Activated T-cell treated with anti-CD3 and anti-CD28 coated beads for 48 hours (primary cell): ENCODE measurements at regions not wholly inside any gene's neighbourhood (a gene's known extent, or its start where the extent isn't known, plus 50 kb on each side); places are given as distances from the start of the nearest gene placed in this dataset.
A peak's percentile ranks its signal among the peaks of the same experiment; 100 is the strongest.
"Not testable (repeated sequence)": the region's sequence is repeated elsewhere in the genome, so short reads cannot be mapped to it uniquely, and the experiment has no call there.

Experiments used
- DNase-seq: peaks from one replicate; pipeline ENCODE4 v3.0.0-alpha.2; 2020; ENCODE audit warnings: low read depth

DNA sequence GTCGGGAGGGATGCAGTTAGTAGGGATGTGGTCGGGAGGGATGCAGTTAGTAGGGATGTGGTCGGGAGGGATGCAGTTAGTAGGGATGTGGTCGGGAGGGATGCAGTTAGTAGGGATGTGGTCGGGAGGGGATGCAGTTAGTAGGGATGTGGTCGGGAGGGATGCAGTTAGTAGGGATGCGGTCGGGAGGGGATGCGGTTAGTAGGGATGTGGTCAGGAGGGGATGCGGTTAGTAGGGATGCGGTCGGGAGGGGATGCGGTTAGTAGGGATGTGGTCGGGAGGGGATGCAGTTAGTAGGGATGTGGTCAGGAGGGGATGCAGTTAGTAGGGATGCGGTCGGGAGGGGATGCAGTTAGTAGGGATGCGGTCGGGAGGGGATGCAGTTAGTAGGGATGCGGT lies 96.2 kb downstream of the BDH1 start:
- DNase-seq = not testable (repeated sequence)

DNA sequence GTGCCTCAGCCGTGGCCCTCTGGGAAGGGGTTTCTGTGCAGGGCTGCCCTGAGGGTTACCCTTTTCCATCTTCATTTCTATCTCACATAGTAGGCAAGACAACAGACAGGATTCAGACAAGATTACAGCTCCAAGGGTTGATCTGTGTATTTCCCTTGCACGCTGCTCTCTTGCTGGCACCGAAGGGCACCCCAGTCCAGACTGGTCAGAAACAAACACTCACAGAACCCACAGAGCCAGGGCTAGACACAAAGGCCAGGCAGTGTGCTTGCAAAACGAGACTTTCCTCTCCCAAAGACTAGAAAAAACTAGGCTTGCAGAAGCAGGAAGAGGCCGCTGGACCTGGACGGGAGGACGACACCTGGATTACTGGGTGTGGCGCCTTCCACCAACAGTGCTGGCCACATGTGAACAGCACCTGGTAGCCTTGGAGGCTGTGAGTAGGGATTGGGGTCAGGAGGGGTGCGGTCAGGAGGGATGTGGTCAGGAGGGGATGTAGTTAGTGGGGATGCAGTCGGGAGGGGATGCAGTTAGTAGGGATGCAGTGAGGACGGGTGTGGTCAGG lies 96.8 kb downstream of the BDH1 start:
- DNase-seq = no peak

DNA sequence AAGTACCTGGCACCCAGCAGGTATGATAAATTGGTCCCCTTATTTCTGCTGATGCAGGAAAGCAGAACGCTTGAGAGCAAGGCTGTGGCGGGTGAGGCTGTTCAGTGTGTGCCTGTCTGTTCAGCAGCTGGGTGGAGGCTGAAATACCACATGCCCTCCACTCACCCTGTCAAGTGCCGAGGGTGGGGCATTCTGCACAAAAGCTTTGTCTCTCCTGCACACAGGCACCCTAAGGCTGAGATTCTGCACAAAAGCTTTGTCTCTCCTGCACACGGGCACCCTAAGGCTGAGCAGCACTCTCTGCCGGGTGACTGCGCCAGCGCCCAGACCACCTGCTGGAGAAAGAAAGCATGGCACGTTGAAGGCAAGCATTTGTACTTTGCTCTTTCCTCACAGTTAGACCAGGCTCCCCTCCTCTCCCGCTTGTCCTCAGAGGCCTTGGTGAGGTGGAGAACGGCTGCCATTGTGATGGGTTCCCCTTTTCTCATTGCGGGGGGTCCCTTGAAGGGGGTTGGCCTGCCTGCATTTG lies 97.5 kb downstream of the BDH1 start:
- DNase-seq = no peak

DNA sequence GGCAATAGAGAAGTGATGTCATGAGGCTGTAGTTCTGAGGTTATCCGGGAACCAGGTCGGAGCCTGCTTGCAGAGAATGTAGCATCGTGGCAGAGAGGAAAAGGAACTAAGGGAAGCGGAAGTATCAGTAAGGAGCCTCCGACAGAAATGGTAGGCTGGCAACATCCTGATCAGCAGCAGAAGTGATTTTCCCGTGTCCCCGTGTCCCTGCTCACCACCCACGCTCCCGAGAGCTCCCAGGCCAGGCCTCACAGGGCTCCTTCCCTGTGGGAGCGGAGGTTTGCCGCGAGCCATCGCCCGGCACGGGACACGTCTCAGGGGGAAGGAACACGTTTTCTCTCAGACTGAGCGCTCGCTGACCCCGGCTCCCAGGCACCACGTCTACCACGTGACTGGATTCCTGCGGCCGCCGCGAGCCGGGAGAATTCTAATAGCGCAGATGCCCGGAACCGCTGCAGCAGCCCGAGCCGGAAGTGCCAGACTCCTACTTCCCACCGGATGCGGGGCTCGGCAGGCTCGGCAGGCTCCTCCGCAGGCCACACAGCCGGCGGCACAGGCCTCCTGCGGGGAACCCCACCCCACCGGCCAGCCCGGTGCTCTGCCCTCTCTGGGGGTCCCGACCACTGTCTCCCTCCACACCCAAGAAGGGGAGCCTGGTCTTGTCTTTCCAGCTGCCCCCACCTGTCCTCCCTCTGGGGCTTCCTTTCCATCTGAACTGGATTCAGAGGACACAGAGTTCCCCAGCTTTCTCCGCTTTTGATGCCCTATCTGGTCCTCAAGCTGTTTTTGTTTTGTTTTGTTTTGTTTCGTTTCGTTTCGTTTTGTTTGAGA lies 99.3 kb downstream of the BDH1 start:
- DNase-seq = peak; percentile 50

DNA sequence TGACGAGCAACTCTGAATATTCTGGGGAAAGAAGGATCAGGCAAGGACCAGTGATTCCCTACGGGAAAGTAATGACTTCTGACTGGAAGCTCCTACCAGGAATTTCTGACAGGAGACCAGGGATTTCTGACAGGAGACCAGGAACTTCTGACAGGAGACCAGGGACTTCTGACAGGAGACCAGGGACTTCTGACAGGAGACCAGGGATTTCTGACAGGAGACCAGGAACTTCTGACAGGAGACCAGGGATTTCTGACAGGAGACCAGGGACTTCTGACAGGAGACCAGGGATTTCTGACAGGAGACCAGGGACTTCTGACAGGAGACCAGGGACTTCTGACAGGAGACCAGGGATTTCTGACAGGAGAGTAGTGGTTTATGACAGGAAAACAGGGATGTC lies 100.9 kb downstream of the BDH1 start:
- not testable (repeated sequence) for DNase-seq

DNA sequence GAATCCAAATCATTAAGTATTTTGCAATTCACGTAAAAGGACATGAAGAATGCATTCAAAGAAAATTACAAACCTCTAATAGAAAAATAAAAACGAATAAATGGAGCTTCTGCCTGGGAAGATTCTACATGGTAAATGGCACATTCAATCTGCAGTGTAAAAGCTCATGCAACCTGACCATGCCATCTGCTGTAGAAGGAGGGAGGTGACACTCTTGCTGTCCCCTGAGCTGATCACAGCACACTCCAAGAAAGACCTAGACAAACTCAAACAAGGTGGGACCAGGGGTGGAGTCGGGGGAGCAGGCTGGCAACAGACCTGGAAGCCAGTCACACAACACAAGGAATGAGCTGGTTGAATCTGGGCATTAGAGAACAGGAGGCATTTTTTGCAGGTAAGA lies 101.8 kb downstream of the BDH1 start:
- DNase-seq = no peak

DNA sequence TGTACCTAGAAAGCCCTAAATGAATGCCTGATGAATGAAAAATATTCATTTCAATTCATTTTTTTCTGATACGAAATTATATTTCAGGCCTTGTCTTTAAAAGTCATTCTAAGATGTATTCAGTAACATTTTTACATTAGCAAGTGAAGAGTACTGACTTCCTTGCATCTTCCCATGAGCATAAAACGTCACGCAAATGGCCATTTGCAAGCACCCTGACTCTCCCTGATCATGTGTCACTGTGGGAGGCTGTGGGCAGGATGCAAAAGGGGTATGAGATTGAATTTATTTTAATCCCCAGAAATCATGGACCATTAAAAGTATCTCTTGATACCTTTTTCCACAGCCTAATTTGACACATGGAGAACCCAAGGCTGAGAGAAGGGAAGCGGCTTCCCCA lies 105.0 kb downstream of the BDH1 start:
- DNase-seq = no peak

DNA sequence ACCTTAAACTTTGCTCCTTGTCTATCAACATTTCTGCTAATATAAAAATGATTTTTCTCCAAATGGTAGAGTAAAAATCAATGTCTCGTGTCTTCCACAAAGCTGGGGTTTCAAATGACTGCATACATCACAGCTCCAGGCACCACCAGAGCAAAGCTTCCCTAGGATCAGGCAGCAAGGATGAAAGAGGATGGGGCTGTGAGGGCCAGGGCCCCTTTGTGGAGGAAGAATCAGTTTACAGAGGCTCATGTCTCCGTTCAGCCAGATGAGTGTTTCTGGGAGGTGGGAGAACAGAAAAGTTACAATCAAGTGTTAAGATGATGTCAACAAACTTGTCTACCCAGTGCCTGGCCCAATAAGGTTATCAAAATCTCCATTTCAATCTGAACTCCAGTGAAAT lies 105.5 kb downstream of the BDH1 start:
- DNase-seq = no peak

DNA sequence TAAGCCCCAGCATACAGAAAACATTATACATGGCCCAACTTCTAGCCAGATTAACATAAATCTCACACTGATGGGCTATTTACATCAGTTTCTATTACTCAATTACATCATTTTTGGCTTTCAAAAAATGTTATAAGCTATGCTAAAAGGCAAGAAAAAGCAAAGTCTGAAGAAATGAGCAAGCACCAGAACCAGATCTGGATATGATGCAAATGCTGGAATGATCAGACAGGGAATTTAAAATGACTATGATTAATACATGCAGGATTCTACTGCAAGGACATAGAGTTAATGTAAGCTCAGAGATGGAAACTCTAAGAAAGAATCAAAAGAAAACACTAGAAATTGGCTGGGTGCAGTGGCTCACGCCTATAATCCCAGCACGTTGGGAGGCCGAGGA lies 106.6 kb downstream of the BDH1 start:
- not testable (repeated sequence) for DNase-seq

DNA sequence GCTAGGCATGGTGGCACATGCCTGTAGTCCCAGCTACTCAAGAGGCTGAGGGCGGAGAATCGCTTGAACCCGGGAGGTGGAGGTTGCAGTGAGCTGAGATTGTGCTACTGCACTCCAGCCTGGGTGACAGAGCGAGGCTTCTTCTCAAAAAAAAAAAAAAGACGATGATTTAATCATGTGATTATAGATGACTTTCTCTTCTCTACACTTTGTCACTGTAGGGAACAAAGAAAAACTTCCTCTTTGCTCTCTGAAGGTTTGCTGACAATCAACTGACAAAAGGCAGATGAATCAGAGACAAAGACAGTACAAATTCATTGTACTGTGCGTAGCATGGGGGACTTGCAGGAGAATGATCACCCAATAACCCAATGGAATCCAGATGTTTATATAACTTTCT lies 108.0 kb downstream of the BDH1 start:
- DNase-seq = not testable (repeated sequence)

DNA sequence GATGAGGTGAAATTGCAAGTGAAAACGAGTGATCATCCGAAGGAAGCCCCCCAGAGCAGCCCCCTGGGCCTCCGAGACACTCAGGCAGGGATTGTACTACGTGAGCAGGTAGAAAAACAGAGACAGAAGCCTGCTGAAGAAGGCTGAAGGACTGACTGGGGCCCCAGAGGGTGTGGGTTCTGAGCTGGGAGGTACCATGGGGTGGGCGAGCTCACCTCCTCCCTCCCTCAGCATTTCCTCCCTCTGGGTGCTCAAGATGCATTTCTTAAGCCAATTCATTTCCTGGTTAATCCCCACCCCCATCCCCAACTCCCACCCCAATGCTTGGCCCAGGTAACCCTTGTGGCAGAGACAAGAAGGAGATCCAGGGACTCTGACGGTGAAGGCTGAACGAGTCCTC lies 108.7 kb downstream of the BDH1 start:
- DNase-seq = no peak

DNA sequence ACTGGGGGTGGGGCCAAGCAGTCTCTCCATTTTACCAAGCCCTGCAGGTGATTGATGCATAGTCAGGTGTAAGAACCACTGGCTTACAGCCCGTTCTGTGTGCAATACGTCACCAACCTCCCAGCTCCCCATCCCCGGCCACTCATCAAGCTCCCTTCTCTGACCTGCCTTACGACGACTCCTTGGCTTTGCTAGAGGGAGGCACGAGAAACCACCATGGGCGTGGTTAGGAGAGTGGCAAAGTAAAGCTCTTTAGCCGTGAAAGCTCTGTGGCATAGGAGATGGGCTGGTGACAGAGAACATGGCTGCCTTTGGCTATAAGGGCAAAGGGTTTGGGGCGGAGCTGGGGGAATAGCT lies 109.1 kb downstream of the BDH1 start:
- DNase-seq = no peak

DNA sequence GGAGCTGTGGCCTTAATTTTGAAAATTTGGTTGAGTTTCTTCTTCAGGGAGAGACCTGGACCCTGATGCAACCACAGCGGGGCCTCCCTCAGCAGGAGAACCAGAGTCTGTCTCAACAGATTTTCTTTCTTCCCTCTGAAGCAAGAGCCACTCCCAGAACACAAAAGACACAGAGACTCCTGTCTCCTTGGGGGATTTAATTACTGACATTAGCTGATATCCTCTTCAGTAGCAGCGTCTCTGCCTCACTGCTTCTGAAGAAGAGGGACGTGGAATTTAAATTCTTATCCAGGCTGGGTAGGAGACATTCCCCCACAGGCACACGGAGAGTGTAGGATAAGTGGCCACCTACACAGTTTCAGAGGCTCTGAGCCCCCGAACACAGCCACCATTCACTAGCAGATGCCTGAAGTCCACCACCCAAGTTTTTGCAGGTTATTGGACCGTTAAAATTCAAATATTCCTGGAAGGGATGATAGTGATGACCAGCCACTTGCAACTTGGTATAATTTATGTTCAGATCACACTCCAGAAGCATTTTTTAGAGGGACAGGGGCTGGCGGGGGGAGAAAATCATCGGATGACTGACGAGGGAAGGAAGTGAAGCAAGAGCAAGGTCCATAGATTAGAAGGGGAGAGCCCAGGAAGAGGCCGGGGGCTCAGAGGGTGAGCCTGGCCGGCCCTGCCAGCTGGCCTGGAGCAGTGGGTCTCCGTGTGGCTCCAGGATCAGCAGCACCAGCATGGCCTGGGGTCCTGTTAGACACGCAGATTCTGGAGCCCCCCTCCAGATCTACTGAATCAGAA lies 109.7 kb downstream of the BDH1 start:
- no peak for DNase-seq

DNA sequence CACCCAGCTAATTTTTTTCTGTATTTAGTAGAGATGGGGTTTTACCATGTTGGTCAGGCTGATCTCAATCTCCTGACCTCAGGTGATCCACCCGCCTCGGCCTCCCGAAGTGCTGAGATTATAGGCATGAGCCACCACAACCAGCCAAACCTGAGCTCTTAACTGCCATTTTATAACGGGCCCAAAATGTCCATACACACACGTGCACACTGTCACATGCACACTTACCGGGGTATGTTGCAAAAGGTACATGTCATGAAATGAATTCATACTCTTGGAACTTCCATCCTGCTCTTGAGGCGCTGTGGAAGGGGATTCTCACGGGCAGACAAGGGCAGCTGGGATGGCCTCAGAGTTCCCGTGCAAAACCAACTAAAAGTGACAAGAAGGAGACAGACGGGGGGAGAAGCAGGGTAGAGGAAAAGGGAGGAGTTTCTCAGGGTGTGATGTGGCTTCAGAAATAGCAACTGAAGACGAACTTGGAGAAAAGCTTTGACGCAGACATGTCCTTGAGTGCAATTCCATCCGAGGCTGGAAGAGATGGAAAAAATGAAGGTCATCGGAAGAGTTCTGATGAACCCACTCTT lies 110.9 kb downstream of the BDH1 start:
- no peak for DNase-seq

DNA sequence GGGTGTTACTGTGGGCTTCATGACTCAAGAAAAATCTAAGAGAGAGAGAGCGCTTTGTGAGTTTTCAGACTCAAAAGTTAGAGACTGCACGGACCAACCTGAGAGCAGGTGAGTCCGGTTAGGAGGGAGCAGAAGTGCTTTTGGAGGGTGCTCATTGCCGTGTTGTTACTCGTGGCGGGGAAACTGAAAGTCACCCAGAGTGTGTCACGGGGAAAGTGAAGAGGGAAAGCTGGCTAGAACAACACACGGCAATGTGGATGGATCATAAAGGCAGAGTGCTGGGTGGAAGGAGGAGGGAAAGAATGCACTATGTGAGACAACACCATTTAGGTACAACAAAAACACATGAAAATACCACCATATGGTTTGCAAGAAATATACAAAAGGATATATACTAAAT lies 112.3 kb downstream of the BDH1 start:
- DNase-seq = no peak

DNA sequence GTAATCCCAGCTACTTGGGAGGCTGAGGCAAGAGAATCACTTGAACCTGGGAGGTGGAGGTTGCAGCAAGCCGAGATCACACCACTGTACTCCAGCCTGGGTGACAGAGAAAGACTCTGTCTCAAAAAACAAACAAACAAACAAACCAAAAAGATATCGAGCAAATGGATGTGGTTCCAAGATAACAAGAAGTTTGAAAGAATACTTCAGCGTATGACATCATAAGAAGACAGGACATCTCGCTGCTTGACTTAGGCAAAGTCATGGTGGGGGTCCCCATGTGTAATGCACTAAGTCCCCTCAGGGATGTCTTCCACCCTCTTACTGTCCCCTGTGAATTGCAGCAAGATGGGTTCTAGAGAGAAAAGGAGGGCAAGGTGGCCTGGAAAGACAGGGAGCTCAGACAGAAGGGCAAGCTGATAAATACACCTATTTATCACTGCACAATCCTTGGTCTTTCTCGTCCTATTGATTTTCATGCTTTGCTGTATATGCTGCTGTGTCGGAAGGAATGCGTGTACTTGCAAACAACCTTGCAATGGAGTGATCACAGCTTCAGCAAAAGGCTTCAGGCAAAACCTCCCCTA lies 115.0 kb downstream of the BDH1 start:
- DNase-seq = no peak

DNA sequence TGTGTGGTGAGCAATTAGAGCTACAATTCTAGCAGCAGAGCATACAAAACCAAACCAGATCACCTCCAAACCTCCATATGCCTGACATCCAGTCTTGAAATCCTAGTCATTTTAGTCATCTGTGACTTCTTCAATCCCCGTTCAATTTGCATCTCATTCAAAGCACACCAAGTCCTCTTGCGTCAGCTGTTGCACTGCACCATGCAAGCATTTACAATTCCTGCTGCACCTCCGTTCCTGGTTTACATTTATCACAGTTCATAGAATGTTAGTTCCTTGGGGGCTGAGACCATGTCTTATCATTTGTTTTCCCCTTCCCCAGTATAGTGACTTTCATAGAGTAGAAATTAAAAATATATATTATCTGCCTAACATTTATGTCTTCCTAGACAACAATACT lies 116.9 kb downstream of the BDH1 start:
- no peak for DNase-seq

DNA sequence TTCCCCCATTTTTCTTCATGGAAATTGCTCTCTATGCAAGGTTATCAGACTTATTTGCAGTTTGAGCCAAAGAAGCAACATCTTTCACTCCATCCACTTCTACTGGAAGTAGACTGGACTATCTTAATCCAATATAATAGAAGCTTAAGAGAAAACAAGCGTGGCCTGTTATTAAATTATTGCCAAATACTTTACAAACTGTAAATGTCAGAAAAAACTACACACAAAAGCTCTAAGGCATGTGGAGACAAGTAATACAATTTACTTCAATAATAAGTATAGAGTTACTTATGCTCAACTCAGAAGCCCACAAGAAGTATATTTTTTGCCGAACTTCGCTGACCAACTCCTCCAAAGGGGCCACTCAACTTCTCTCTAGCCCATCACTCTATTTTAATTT lies 120.3 kb downstream of the BDH1 start:
- no peak for DNase-seq

DNA sequence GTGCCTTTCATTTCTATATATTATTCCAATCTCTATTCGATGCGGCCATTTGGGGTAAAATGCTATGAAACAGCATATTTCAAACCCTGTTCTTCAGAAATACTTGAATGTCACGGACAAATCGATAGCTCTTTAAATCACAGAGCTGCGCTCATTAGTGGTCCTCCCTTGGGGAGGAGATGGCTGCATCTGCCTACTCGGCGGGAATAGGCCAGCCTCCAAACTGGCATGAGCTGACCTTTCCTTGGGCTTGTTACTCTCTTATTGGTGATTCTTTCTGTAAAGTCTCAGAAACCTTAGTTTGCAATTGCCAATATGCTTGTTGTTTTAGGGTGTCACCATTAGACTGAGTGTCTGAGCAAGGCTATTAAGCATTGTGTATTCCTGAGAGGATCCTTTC lies 120.9 kb downstream of the BDH1 start:
- DNase-seq = no peak

DNA sequence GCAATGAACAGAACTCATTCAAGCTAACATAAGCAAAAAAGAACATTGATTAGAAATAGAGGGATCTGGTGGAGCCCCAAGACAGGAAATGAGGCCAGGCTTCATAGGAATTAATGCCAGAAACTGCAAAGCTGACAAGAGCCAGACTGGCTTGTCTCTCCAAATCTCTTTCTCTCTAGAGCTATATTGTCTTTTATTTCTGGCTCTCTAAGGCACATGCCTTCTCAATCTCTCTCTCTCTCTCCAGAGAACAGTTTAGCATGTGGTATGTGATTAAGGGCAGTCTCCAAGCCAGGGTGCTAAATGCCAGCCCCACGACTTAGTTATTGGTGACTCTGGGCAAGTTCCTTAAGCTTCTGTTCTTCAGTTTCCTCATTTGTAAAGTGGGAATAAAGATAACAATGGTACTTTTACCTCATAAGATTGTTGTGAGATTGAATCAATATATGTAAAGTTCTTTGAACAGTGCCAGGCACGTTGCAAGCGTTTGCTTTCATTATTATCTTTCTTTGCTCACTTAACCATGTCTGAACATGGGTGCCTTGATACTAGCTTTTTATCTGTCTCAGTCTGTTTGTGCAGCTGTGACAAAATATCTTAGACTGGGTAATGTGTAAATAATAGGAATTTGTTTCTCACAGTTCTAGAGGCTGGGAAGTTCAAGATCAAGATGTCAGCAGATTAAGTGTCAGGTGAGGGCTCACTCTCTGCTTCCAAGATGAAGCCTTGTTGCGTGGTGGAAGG lies 123.2 kb downstream of the BDH1 start:
- DNase-seq = no peak

DNA sequence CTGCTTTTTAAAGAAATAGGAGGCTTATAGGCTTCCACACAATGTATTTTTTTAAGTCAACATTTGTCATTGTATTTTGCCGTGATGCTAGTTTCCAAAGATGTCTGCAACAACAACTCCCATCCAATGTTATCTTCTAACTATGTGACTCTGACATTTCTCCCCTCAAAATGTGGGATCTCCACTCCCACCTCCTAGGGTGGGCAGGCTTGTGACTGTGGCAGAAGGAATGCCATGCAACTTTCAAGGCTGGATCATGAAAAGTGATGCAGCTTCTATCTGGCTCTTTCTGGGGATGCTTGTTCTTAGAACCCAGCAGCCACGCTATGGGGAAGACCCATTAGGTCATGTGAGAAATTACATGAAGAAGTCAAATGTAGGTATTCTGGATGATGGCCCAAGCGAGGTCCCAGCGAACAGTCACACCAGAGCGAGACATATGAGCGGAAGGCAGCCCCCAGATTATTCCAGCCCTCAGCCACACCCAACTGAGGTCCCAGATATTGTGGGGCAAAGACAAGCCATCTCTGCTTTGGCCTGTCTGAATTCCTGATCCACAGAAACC lies 124.3 kb downstream of the BDH1 start:
- no peak for DNase-seq
